HG02852 (cell line): ENCODE measurements at regions not wholly inside any gene's neighbourhood (a gene's known extent, or its start where the extent isn't known, plus 50 kb on each side); places are given as distances from the start of the nearest gene placed in this dataset.

Experiments
- ATAC-seq: cut with Tn5 transposase; IDR thresholded peaks from one replicate; pipeline ENCODE4 v1.9.1; 2021; ENCODE audit warnings: mild to moderate bottlenecking, moderate library complexity; ENCODE audit not compliant: unreplicated experiment

DNA sequence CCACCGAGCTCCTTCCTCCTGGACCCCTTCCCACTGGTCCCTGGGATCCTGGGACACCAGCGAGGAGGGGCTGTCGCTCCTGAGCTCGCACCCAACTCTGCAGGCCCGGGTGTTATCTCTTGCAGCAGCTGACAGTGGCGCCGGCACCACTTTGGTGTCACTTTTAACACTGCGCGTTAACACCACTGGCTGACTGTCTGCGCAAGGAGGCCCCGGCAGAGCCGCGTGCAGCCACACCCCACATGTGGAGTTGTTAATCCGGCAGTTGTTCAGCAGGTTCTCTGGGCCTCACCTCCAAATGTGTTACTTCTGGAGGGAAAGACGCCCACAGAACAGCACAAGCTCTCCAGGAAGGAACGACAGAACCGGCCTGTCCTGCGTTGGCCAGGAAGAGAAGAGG lies 155.0 kb upstream of the GLI2 start:
- no peak for ATAC-seq

DNA sequence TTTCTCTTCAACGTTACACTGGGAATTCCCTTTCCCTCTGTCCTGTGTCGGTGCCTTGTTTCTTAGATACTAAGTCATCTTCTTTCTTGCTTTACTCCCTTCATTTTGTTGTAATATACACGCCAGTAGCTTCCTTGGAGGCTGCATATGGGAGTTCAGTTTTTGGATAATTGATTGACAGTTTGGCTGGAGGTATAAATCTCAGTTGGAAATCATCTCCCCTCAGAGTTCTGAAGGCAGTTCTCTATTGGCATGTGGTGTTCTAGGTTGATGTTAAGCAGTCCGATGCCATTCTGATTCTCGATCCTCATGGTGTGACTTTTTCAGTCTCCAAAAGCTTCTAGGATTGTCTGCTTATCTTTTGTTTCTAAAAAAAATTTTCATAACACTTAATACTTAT lies 152.5 kb upstream of the GLI2 start:
- ATAC-seq = no peak

DNA sequence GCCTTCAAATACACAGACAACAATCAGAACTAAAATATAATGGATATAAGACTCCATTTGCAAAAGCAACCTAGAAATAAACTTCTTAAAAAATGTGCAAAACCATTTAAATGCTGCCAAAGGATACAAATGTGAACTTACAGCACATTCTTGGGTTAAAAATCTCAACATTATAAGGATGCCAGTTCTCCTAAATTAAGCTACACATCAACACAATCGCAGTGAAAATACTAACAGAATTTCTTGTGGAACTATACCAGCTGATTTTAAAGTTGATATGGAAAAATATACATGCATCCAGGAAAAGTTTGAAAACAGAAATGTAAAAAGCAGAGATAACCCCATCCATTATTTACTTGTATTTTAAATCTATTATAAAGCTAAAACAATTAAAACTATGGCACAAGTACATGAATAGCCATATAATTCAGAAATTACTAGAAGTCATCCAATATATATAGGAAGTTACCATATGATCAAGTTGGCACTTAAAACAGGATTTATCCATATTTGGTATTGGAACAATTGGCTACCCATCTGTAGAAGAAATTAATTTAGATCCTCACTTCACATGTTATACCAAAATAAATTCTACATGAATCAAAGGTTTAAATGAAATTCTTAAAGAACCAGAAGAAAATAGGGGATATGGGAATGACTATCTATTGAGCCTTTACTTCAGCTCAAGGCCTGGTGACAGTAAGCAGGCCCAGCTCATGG lies 151.7 kb upstream of the GLI2 start:
- ATAC-seq = no peak

DNA sequence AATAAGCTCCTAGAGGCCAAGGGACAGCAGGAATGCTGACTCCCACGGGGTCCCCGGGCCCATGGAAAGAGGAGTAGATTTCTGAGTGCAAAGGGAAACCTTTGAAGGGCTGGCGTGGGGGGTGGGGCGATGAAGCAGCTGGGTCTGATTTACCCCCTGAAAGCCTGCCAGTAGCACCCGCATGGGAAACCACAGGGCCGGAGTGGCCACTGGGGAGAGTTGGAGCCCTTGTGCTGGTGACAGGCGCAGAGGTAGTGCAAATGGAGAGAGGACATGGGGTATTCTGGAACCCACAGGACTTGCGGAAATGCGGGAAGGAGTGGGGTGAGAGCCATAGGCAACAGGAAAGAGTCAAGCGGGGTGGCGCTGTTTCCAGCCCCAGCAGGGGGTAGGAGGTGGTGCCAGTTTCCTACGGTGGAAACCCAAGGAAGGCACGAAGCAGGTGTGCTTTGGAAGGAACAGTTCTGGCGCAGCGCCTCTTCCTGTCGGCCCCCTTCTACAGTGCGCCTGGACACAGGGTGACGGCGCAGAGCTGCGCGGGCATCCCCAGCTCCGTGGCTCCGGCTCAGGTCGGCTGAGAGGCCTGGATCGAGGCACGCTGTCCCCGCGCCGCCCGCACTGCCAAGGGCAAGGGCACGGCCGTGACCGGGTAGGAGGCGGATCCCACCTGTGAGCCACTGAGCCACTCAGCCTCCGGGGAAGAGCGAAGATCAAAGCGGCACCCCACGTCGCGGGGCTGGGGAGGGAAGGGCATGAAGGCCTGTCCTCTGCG lies 149.0 kb upstream of the GLI2 start:
- no peak for ATAC-seq

- no peak for ATAC-seq
Observed at GRCh38 chr2:120587279-120587996, 148.2 kb upstream of the GLI2 start.

GRCh38 chr2:120587997-120588336 lies 147.7 kb upstream of the GLI2 start:
- ATAC-seq = no peak

DNA sequence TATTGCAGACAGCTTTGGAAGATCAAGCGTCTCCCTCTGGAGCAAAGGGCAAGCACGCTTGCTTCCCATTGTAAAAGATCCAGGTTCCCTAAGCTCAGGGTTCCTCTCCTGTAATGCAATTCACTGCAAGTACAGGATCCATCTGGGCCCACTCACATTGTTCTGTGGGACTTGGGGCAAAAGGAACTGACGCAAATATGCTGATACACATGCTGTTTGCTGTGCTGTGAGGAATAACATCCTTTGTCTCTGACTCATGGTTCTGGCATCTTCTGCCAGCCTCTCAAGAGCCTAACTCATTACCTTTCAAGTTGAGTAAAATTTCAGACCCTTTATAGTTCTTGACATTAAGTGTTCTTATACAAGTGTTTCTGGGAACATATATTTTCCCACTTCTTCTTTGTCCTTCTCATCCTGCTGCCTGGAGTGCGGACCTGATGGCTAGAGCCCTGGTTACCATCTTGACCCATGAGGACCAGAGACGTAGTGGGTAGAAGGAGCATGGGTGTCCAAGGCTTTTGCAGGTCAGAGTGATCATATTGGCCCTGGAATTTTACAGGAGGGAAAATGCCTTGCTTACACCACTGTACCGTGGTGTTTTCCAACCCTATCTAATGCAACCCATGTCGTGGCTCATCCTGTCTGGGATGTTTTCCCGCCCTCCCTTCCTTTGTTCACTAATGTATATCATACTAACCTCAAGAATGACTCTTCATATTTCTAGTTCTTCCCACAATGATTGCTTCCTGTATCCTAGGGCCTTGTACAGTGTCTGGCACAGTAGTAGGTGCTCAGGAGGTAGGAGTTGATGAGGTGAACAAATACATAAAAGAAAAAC lies 145.7 kb upstream of the GLI2 start:
- no peak for ATAC-seq

- no peak for ATAC-seq
Observed at GRCh38 chr2:120590841-120591240, 144.8 kb upstream of the GLI2 start.

GRCh38 chr2:120591572-120591971 lies 144.1 kb upstream of the GLI2 start:
- ATAC-seq = no peak

DNA sequence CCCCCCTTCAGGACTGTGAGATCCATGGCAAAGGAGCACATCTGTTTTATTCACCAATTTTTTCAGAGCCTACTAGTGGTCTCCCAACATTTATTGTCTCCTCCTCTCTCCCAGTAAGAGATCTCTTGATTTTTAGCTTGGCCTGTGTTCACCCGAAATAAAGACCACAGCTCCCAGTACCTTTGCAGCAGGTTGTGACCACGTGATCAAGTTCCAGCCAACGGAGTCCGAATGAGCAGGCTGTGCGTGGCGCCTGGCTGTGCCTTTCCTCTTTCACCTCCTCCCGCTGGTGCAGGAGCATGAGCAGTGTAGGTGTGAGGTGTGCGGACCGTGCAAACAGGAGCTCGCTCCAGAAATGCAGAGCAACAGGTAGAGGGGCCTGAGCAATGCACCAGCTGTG lies 143.6 kb upstream of the GLI2 start:
- ATAC-seq = no peak

DNA sequence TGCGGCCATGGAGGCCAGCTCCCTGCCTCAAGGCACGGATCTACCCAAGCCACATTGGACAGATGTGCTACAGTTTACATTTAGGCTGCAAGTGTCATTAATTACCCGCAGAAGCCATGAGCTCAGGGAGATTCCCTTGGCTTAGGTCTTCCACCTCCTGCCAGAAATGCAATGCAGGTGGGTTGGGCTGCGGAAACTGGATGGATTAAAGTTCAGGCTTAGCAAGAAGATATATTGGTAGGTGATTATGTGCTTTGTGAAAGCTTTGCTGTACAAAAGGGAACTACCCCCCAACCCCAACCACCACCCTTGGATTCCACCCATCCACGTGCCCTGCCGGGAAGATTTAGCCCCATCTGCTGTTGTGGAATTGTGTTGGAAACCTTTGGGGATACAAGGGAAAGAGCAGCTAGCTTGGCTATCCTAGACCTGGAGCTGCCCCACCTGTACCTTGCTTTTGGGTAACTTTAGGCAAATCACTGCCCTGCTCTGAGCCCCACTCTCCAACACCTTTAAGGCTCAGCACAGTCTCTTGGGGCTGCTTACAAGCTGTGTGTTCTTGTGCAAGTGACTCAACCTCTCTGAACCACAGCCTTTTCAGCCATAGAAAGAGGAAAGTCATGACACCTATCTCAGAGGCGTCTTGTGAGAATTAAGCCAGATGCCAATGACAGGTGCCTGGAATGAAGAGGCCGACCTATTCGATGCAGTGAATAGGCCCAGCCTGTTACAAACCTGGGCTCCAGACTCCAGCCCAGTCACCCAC lies 141.6 kb upstream of the GLI2 start:
- no peak for ATAC-seq

DNA sequence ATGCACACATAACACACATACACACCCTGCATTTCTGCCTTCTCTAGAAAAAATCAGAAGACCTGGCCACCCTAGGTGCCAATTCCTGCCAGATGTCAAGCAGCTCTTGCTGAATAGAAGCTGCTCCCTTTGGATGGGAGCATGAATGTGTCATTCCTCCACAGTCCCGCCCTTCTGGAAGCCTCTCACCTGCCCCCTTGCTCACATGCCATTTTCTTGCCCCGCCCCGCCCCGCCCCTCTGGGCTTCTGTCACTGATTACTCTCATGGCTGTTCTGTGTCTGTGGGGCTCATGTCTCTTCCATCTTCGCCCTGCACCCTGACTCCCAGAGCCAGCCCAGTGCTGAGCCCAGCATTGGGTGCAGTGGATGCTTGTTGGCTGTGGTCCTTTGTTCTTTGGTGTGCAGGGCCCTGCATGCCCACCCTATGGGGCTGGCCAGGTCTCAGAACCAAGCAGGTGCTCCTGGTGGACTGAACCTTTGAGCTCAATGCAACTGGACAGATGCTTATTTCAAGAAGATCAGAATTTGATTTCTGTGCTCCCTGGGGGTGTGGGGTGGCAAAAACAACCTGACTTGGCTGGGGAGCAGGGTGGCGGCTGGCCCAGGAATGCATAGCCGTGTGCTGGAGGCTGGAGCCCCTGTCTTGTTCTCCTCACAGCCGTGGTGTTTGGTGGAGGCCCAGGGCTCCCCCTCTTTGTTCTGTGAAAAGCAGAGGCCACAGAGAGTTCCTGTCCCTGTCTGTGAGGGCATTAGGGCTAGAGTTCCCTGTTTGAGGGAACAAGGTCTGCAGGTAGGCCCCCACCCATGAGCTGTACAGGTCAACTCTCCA lies 140.6 kb upstream of the GLI2 start:
- no peak for ATAC-seq

- no peak for ATAC-seq
Observed at GRCh38 chr2:120595739-120596138, 139.9 kb upstream of the GLI2 start.

DNA sequence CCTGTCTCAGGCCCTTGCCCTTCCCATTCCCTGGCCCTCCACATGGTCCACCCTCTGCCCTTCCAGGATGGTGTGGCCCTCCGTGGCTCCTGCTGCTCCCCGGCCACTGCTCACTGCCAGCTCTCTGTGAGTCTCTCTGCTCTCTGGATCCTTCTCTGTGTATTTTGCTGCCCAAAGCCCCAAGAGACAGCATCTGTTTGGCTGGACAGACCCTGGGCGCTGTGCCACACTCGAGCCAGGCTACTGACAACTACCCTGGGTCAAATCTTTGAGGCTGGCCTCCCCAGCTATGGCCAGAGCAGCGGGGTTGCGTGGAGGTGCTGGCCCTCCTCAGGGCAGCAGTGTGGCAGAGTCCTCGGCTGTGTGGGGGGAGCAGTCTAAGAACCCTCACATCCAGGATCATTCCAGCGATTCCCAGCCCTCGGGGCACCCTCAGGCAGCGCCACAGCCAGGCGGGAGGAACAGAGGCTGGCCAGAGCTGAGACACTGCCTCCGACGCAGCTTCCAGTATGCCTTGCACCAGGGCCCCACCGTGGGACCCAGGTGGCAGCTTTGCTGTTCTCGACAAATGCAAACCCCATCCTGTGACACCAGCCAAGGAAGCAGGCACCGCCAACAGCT lies 139.4 kb upstream of the GLI2 start:
- ATAC-seq = no peak

- no peak for ATAC-seq
Observed at GRCh38 chr2:120596990-120597594, 138.6 kb upstream of the GLI2 start.

DNA sequence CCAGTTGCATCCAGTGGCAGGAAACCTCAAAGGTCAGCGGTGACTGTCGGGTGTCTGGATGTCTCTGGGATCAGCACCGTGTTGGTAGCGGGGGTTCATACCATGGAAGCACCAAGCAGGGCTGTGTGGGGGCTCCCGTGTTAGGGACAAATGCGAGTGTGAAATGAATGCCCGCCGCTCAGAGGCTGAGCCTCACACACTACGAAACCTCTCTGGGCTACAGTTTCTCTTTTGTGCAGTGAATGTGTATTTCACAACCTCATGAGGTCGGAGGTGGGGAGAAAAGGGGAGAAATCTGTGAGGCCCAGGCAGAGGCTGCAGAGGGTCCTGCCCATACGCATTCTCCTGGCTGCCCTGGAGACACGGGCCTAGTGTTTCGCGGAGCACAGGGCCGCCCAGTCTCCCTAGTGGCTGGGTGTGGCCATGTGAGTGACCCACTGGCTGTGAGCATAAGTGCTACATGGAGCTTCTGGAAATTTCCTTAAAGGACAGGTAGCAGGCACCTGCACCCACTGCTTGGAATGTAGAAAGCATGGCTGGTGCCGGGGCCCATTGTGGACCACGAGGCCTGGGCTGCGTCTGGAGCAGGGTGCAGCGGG lies 138.0 kb upstream of the GLI2 start:
- no peak for ATAC-seq

- ATAC-seq = no peak
Observed at GRCh38 chr2:120598416-120598815, 137.3 kb upstream of the GLI2 start.

GRCh38 chr2:120599072-120599471 lies 136.6 kb upstream of the GLI2 start:
- no peak for ATAC-seq
